Stomach (tissue), 8 donors: ENCODE measurements at regions not wholly inside any gene's neighbourhood (a gene's known extent, or its start where the extent isn't known, plus 50 kb on each side); places are given as distances from the start of the nearest gene placed in this dataset.

ENCODE experiments used
- DNase-seq, 2 donors: peaks; one replicate each; pipeline versions ENCODE4 v3.0.0 to v3.0.0-alpha.2; 2013 to 2019
- H3K27ac ChIP-seq, 5 donors: fragments of 200-600 bp in 4 of 5; sonication (generic) in 4 of 5; one replicate each; pipeline ENCODE4 v1.5.1; 2013 to 2019; ENCODE audit warnings: mild to moderate bottlenecking in 1 of 5, moderate library complexity in 1 of 5
- H3K27me3 ChIP-seq, 3 donors: fragments of 200-600 bp; sonication (generic); one replicate each; pipeline ENCODE4 v1.5.1; 2017 to 2019; ENCODE audit warnings: mixed run types in 1 of 3
- H3K36me3 ChIP-seq, 4 donors: fragments of 200-600 bp; sonication (generic); 1 replicate in 3 of 4; 2 replicates in 1 of 4; pipeline ENCODE4 v1.5.1; 2016 to 2019
- H3K4me1 ChIP-seq, 4 donors: fragments of 200-600 bp; sonication (generic); one replicate each; pipeline ENCODE4 v1.5.1; 2016 to 2019
- H3K4me3 ChIP-seq, 4 donors: fragments of 200-600 bp; sonication (generic) in 3 of 4; one replicate each; pipeline ENCODE4 v1.5.1; 2016 to 2019; ENCODE audit warnings: mild to moderate bottlenecking in 1 of 4
- H3K9me3 ChIP-seq, 4 donors: fragments of 200-600 bp; sonication (generic); one replicate each; pipeline ENCODE4 v1.5.1; 2016 to 2019
- EP300 ChIP-seq: sonication (generic); formaldehyde crosslinking; IDR thresholded peaks from one replicate; pipeline ENCODE4 v1.6.1; 2017; ENCODE audit warnings: antibody characterized with exemption
- POLR2A ChIP-seq, 4 donors: fragments of 450-650 bp; IDR thresholded peaks; one replicate each; pipeline ENCODE4 v1.6.1; 2016; ENCODE audit warnings: antibody characterized with exemption in 4 of 4, control low read depth in 2 of 4, mild to moderate bottlenecking in 1 of 4, moderate library complexity in 1 of 4
- POLR2AphosphoS5 ChIP-seq, 3 donors: sonication (generic); formaldehyde crosslinking; IDR thresholded peaks; one replicate each; pipeline ENCODE4 v1.6.1; 2016; ENCODE audit warnings: antibody characterized with exemption in 3 of 3
- WGBS, 5 donors: extraction: QIAGEN DNeasy Blood & Tissue Kit in 3 of 5; methylation state at CpG; one replicate each; pipeline versions ENCODE4 v1.1.5 to v1.1.7; 2013 to 2018; 5-methylcytosine and 5-hydroxymethylcytosine counted together
- intact Hi-C: fragments of 100-400 bp; cut with DNase I; formaldehyde crosslinking; loops from one replicate; pipeline ENCODE4 v1.15.1; 2023; ENCODE audit warnings: low total_unique reads
- TF ChIP-seq, protein P1 (sequence below), 7 experiments: fragments of 450-650 bp in 4 of 7; fragments of 200-600 bp in 3 of 7; sonication (generic) in 3 of 7; IDR thresholded peaks; one replicate each; pipeline ENCODE4 v1.5.1; 2016 to 2019; ENCODE audit warnings: antibody characterized with exemption in 7 of 7, control low read depth in 2 of 7, mild to moderate bottlenecking in 1 of 7
- donor health status: healthy with polysubstance abuse.
- donor health status: Bipolar disorder and iron deficiency.
- donor health status: healthy.

DNA sequence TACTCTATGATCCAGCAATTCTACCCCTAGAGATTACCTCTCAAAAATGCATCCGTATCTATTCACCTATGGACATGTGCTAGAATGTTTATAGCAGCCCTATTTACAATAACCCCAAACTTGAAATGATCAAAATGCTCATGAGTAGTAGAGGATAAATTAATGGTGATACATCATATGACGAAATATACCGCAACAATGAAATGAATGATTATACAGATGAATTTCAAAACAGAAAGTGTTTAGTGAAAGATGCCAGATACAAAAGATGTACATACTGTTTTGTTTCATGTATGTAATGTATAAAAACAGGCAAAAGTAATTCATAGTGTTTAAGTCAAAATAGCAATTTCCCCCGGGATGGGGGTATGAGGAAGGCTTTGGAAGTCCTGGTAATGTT is 91.0 kb upstream of the CD55 start:
- no peak for TF ChIP-seq POLR2A (IDR thresholded peaks at IDR 0.05)
- no peak for TF ChIP-seq EP300
- TF ChIP-seq, protein P1, sequence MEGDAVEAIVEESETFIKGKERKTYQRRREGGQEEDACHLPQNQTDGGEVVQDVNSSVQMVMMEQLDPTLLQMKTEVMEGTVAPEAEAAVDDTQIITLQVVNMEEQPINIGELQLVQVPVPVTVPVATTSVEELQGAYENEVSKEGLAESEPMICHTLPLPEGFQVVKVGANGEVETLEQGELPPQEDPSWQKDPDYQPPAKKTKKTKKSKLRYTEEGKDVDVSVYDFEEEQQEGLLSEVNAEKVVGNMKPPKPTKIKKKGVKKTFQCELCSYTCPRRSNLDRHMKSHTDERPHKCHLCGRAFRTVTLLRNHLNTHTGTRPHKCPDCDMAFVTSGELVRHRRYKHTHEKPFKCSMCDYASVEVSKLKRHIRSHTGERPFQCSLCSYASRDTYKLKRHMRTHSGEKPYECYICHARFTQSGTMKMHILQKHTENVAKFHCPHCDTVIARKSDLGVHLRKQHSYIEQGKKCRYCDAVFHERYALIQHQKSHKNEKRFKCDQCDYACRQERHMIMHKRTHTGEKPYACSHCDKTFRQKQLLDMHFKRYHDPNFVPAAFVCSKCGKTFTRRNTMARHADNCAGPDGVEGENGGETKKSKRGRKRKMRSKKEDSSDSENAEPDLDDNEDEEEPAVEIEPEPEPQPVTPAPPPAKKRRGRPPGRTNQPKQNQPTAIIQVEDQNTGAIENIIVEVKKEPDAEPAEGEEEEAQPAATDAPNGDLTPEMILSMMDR (IDR thresholded peaks at IDR 0.05) = no peak
- no peak for TF ChIP-seq POLR2AphosphoS5 (IDR thresholded peaks at IDR 0.05)
- 61 to 72% (median 69%) methylated on average over 4 of the region's 4 CpGs for WGBS, 5 donors
- no peak overlapping the region for H3K4me3 ChIP-seq
- no peaks in the 10 kb centered on the region for H3K9me3 ChIP-seq
- intact Hi-C loops = no loop called here
- H3K27me3 ChIP-seq = no peaks in the 10 kb centered on the region
- no peaks in the 10 kb centered on the region for H3K4me1 ChIP-seq
- H3K27ac ChIP-seq = no peak overlapping the region
- no peak for DNase-seq
- H3K36me3 ChIP-seq = no peaks in the 10 kb centered on the region

DNA sequence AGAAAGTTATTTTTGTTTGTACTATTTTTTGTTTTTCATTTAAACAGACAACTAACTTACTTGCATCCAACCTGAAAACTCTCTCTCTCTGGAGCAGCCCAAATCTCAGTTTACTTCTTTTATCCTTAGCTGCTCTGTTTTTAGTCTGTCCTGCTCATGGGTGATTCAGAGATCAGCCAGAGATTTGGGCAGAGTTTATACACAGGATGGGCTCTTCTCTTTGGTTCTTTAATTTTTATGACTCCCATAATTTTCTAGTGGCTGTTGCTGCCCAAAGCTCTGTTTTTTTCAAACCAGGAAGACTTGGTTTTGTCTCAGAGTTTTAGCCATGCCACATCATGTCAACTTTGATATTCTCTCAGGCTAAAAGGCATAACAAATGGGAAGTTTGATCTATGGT is 86.8 kb upstream of the CD55 start:
- Histone ChIP-seq H3K36me3 (no peaks in the 10 kb centered on the region), H3K4me3 (no peak overlapping the region), H3K27ac (no peak overlapping the region), H3K27me3 (no peaks in the 10 kb centered on the region), H3K9me3 (no peaks in the 10 kb centered on the region), H3K4me1 (no peaks in the 10 kb centered on the region)
- DNase-seq = no peak
- intact Hi-C loops = no loop called here
- TF ChIP-seq EP300 = no peak
- no peak for TF ChIP-seq POLR2A (IDR thresholded peaks at IDR 0.05)
- no peak for TF ChIP-seq POLR2AphosphoS5 (IDR thresholded peaks at IDR 0.05)
- TF ChIP-seq, protein P1 (IDR thresholded peaks at IDR 0.05) = no peak

DNA sequence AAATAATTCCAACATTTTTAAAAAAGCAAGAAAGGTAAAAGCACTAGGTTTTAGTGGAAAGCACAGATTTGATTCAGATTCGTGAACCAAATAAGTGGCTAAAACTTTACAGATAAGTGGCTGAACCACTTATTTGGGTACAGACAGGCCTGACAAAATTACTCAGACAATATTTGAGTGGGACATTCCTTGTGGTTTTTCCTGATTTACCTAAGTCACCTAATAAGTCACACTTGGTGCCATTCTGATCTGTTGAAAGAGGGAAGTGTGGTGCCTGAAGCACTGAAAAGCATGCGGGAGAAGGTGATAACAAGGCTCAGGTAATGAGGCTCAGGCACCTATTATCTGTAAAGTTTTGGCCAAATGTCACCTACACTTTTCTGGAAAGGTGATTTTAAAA is 81.6 kb upstream of the CD55 start:
- no peaks in the 10 kb centered on the region for H3K27me3 ChIP-seq
- WGBS, 5 donors = 51 to 83% (median 78%) methylated on average over 2 of the region's 2 CpGs
- H3K4me3 ChIP-seq = no peak overlapping the region
- peaks cover 0 to 22% (median 3%) of the 10 kb centered on the region in 4 donors for H3K4me1 ChIP-seq
- no peaks in the 10 kb centered on the region for H3K36me3 ChIP-seq
- DNase-seq = no peak
- H3K27ac ChIP-seq = peak overlapping the region in 1 of 5 donors; percentile 51
- H3K9me3 ChIP-seq = no peaks in the 10 kb centered on the region
- TF ChIP-seq POLR2A (IDR thresholded peaks at IDR 0.05) (no peak), EP300 (no peak), POLR2AphosphoS5 (IDR thresholded peaks at IDR 0.05) (no peak)
- TF ChIP-seq, protein P1 (IDR thresholded peaks at IDR 0.05) = no peak
- intact Hi-C loops = no loop called here

DNA sequence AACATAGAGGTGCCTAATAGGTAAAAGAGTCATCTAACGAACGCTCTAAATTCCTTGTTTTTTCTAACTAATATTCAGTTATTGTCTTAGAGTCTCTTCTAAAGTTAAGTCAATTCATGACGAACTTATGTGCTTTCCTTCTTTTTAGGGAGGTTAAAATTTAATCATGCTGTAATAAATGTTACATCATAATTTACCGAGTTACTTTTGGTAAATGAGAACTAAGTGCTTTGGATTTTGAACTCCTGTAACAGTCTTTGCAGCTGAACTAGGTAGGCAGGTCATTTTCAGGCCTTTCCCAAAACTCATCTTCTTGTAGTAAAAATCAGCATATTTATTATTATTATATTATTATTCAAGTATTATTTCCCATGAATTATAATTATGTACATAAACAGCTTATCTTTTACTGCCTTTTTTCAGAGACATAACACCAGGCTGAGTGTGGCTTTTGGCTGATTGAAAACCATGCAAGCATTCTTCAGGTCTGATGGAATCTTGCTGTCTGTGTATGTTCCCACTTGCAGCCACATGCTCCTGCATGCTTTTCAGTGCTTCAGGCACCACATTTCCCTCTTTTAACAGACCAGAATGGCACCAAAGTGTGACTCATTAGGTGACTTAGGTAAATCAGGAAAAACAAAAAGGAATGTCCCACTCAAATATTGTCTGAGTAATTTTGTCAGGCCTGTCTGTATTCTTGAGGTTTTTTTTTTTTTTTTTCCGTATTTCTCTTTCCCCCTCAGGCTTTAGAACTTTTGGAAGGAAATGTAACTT is 81.0 kb upstream of the CD55 start:
- Histone ChIP-seq H3K4me3 (no peak overlapping the region), H3K27me3 (no peaks in the 10 kb centered on the region), H3K36me3 (no peaks in the 10 kb centered on the region), H3K27ac (peak overlapping the region in 2 of 5 donors; percentile 5 to 51), H3K9me3 (no peaks in the 10 kb centered on the region), H3K4me1 (peaks cover 0 to 22% (median 3%) of the 10 kb centered on the region in 4 donors)
- TF ChIP-seq POLR2AphosphoS5 (IDR thresholded peaks at IDR 0.05) (peak in 1 of 3 donors; percentile 10), EP300 (no peak)
- 57 to 85% (median 67%) methylated on average over 5 of the region's 5 CpGs for WGBS, 5 donors
- peak in 1 of 2 donors; percentile 20 for DNase-seq
- intact Hi-C loops = no loop called here
